ENCODE measurements at regions not wholly inside any gene's neighbourhood (a gene's known extent, or its start where the extent isn't known, plus 50 kb on each side); places are given as distances from the start of the nearest gene placed in this dataset.

GRCh38 chr2:136534811-136535210 is 230.5 kb upstream of the THSD7B start:
- no peak for ATAC-seq
- no peaks in the 10 kb centered on the region for H3K36me3 ChIP-seq (ENCODE audit: control insufficient read depth, insufficient read depth, low read length)
- H3K9me3 ChIP-seq (ENCODE audit: control insufficient read depth, insufficient read depth, low read depth, low read length): no peaks in the 10 kb centered on the region
- intact Hi-C loops (cut with micrococcal nuclease; ENCODE audit: unreplicated experiment) (no loop called here), in situ Hi-C loops (cut with HindIII; ENCODE audit: low pct_unique_long_range_greater_than_20kb, low sequenced_read_pairs) (no loop called here)
- CTCF ChIA-PET: no interaction called here
- DNase-seq (ENCODE audit: low read depth, low spot score): no peak
- H3K27me3 ChIP-seq (ENCODE audit: control insufficient read depth, insufficient read depth, low read length): no peaks in the 10 kb centered on the region
- POLR2A ChIA-PET: no interaction called here
- no peak overlapping the region for H3K27ac ChIP-seq (ENCODE audit: low read length)
- H3K4me1 ChIP-seq (ENCODE audit: control insufficient read depth, insufficient read depth, low read length): no peaks in the 10 kb centered on the region
- H3K4me3 ChIP-seq (ENCODE audit: low read depth in 2 of 2, low read length in 2 of 2): no peak overlapping the region
- no peak for TF ChIP-seq POLR2AphosphoS5 (IDR thresholded peaks at IDR 0.05; ENCODE audit: low read depth, low read length)
- TF ChIP-seq CTCF (IDR thresholded peaks at IDR 0.05): no peak
- TF ChIP-seq REST (IDR thresholded peaks at IDR 0.05; ENCODE audit: insufficient read depth in 1 of 2, low read depth in 2 of 2, low read length in 1 of 2): no peak
- no peak for TF ChIP-seq SIN3A (IDR thresholded peaks at IDR 0.05; ENCODE audit: borderline replicate concordance, insufficient read depth, low read depth, low read length)
- TF ChIP-seq TCF7L2 (IDR thresholded peaks at IDR 0.05; ENCODE audit: low read depth, low read length): no peak
- no TSS peak for BruUV-seq (replicated peaks)

GRCh38 chr2:136532171-136532570 is 233.2 kb upstream of the THSD7B start:
- Histone ChIP-seq H3K36me3 (ENCODE audit: control insufficient read depth, insufficient read depth, low read length) (no peaks in the 10 kb centered on the region), H3K4me1 (ENCODE audit: control insufficient read depth, insufficient read depth, low read length) (no peaks in the 10 kb centered on the region), H3K4me3 (ENCODE audit: low read depth in 2 of 2, low read length in 2 of 2) (no peak overlapping the region), H3K27ac (ENCODE audit: low read length) (no peak overlapping the region), H3K9me3 (ENCODE audit: control insufficient read depth, insufficient read depth, low read depth, low read length) (no peaks in the 10 kb centered on the region), H3K27me3 (ENCODE audit: control insufficient read depth, insufficient read depth, low read length) (no peaks in the 10 kb centered on the region)
- no TSS peak for BruUV-seq (replicated peaks)
- TF ChIP-seq CTCF (IDR thresholded peaks at IDR 0.05): no peak
- no peak for TF ChIP-seq REST (IDR thresholded peaks at IDR 0.05; ENCODE audit: insufficient read depth in 1 of 2, low read depth in 2 of 2, low read length in 1 of 2)
- no peak for TF ChIP-seq POLR2AphosphoS5 (IDR thresholded peaks at IDR 0.05; ENCODE audit: low read depth, low read length)
- no peak for TF ChIP-seq TCF7L2 (IDR thresholded peaks at IDR 0.05; ENCODE audit: low read depth, low read length)
- TF ChIP-seq SIN3A (IDR thresholded peaks at IDR 0.05; ENCODE audit: borderline replicate concordance, insufficient read depth, low read depth, low read length): no peak
- ChIA-PET CTCF (no interaction called here), POLR2A (no interaction called here)
- in situ Hi-C loops (cut with HindIII; ENCODE audit: low pct_unique_long_range_greater_than_20kb, low sequenced_read_pairs): no loop called here
- intact Hi-C loops (cut with micrococcal nuclease; ENCODE audit: unreplicated experiment): no loop called here
- ATAC-seq (no peak), DNase-seq (ENCODE audit: low read depth, low spot score) (no peak)
